IPS-20b (cell line): ENCODE measurements at regions not wholly inside any gene's neighbourhood (a gene's known extent, or its start where the extent isn't known, plus 50 kb on each side); places are given as distances from the start of the nearest gene placed in this dataset.

ENCODE experiments used
- H3K27ac ChIP-seq: one replicate; pipeline ENCODE4 v1.5.1; 2013; ENCODE audit warnings: low read length
- H3K27me3 ChIP-seq: 2 replicates; pipeline ENCODE4 v1.6.1; 2013; ENCODE audit warnings: mild to moderate bottlenecking, low read length, inconsistent platforms; ENCODE audit not compliant: insufficient read depth
- H3K36me3 ChIP-seq: 2 replicates; pipeline ENCODE4 v1.6.1; 2013; ENCODE audit warnings: low read depth, mild to moderate bottlenecking, inconsistent platforms, low read length, moderate library complexity; ENCODE audit not compliant: insufficient read depth
- H3K4me1 ChIP-seq: 2 replicates; pipeline ENCODE4 v1.6.1; 2013; ENCODE audit warnings: mild to moderate bottlenecking, control low read depth, inconsistent platforms, low read length, moderate library complexity; ENCODE audit not compliant: insufficient read depth
- H3K4me3 ChIP-seq: 2 replicates; pipeline ENCODE4 v1.5.1; 2013; ENCODE audit warnings: mild to moderate bottlenecking, low read length, inconsistent platforms
- H3K9ac ChIP-seq: 2 replicates; pipeline ENCODE4 v1.6.1; 2013; ENCODE audit warnings: low read depth, mild to moderate bottlenecking, inconsistent platforms, low read length, moderate library complexity
- H3K9me3 ChIP-seq: 2 replicates; pipeline ENCODE4 v1.6.1; 2013; ENCODE audit warnings: mild to moderate bottlenecking, low read depth, low read length, inconsistent platforms; ENCODE audit not compliant: insufficient read depth

DNA sequence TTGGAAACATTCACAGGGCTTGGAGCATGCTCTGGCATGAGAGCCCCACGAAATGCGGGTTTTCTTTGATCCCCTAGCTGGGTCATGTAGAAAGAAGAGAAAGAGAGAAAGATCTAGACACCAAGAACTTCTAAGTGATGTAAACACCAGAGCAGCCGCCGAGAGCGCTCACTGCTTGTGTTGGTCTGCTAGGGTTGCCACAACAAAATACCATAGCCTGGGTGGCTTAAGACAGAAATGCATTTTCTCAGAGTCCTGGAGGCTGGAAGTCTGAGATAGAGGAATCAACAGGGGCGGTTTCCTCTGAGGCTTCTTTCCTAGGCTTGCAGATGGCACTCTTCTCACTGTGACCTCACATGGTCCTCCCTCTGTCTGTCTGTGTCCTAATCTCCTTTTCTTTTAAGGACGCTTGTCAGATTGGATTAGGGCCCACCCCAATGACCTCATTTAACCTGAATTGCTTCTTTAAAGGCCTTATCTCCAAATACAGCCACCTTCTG lies 139.5 kb downstream of the CYLD start:
- H3K4me3 ChIP-seq: no peak overlapping the region
- no peaks in the 10 kb centered on the region; the same call in 1 of the 2 replicates for H3K27me3 ChIP-seq
- H3K9me3 ChIP-seq: no peaks in the 10 kb centered on the region
- no peak overlapping the region for H3K27ac ChIP-seq
- no peaks in the 10 kb centered on the region for H3K36me3 ChIP-seq
- H3K4me1 ChIP-seq: no peaks in the 10 kb centered on the region; the same call in 1 of the 2 replicates
- H3K9ac ChIP-seq: no peak overlapping the region

DNA sequence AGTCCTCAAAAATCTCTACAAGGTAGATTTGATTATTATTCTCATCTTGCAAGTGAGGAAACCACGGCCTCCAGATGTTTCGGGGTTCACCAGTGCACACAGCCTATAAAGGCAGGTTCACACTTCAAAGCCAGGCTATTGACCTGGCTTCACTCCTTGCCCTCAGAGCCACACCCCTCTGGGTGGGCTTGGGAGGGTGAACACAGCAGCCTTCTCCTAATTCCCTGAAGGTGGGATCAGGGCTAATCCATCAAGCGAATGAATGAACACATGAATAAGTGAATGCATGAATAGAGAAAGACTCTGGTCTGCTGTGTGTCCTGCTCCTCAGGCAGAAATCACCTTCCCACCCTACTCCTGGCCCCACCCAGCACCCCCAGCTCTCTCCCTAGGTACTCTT lies 139.0 kb downstream of the CYLD start:
- Histone ChIP-seq H3K9ac (no peak overlapping the region), H3K36me3 (no peaks in the 10 kb centered on the region), H3K4me3 (no peak overlapping the region), H3K4me1 (no peaks in the 10 kb centered on the region; the same call in 1 of the 2 replicates), H3K27ac (no peak overlapping the region), H3K27me3 (no peaks in the 10 kb centered on the region; the same call in 1 of the 2 replicates), H3K9me3 (no peaks in the 10 kb centered on the region)

DNA sequence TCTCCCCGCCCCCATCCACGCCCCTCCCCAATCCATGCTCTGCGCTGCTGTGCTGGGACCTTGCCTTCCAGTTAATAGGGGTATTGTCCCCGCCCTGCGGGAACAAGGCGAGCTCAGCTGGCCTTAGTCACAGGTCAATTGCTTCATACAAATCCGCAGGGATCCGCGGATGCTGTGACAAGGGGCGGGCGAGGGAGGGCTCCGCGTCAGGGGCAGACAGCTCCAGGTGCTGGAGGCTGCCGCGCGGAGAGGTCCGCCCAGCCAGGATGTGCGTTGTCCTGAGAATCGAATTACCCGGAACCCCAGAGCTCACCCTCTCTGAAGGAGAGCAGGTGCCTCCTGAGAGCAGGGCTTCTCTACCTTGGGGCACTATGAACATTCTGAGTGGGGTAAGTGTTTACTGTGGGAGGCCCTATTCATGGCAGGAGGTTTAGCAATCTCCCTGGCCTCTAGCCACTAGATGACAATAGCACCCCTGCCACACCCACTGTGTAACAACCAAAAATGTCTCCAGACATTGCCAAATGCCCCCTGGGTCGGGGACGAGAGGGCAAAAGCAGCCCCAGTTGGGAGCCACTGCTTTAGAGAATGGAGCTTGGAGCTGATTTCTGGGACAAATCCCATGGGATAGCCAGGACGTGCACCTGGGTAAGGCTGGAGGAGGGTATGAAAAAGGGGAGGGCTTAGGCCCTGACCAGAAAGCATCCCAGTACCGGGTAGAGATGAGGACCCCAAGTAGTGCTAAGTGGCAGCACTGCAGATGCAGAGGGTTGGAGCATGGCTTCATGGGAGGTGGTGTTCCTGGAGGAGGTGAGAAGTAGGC lies 138.2 kb downstream of the CYLD start:
- H3K36me3 ChIP-seq: no peaks in the 10 kb centered on the region
- no peak overlapping the region for H3K9ac ChIP-seq
- H3K4me3 ChIP-seq: peak overlapping the region; percentile 62
- no peaks in the 10 kb centered on the region for H3K9me3 ChIP-seq
- H3K27me3 ChIP-seq: no peaks in the 10 kb centered on the region; the same call in 1 of the 2 replicates
- no peaks in the 10 kb centered on the region; the same call in 1 of the 2 replicates for H3K4me1 ChIP-seq
- no peak overlapping the region for H3K27ac ChIP-seq

DNA sequence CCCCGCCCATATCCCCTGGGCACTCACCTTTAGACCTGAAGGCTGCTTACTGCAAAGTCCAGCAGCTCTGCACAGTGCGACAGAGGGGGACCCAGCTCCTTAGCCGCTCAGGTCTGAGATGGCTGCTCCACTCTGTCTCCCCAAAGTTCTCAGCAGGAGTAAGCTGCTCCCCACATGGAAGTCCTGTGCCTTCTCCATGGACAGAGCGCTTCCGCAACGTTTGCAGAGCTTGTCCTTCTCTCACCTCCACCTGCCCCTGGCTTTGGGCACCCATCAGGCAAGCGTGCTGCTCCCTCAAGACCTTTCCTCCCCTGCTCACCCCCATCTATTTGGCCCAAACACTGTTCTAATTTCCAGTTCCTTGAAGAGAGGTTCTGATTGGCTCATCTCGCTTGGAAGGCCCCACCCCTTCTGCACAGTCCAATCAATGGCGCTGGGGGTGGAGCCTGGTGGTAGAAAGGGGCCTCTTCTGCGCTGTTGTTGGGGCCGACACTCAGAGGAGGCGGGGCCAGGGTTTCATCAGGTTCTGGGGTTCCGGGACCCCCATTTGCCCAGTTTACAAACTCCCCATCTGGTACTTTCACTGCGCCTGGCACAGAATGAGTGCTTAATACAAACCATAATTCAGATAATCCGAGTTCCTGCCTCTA lies 137.2 kb downstream of the CYLD start:
- Histone ChIP-seq H3K27ac (no peak overlapping the region), H3K36me3 (no peaks in the 10 kb centered on the region), H3K9ac (no peak overlapping the region), H3K9me3 (no peaks in the 10 kb centered on the region), H3K4me1 (no peaks in the 10 kb centered on the region; the same call in 1 of the 2 replicates), H3K27me3 (no peaks in the 10 kb centered on the region; the same call in 1 of the 2 replicates), H3K4me3 (peak overlapping the region; percentile 62)

DNA sequence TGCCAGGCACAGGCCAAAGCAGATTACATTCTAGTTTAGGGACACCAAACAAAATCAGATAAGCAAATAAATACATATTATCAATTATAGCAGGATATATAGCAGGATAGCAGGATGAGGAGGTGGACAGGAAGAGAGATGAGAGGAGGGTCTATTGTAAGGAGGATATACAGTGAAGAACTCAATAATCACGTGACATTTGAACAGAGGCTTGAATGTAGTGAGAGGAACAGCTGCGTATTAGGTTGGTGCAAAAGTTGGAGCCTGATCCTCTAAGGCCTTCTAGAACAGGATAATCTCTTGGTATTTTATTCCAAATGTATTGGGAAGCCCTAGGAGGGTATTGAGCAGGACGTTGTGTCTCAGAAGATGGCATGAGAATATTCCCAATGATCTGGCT lies 136.7 kb downstream of the CYLD start:
- no peaks in the 10 kb centered on the region; the same call in 1 of the 2 replicates for H3K27me3 ChIP-seq
- H3K36me3 ChIP-seq: no peaks in the 10 kb centered on the region
- no peaks in the 10 kb centered on the region for H3K9me3 ChIP-seq
- H3K27ac ChIP-seq: no peak overlapping the region
- H3K9ac ChIP-seq: no peak overlapping the region
- no peaks in the 10 kb centered on the region; the same call in 1 of the 2 replicates for H3K4me1 ChIP-seq
- H3K4me3 ChIP-seq: no peak overlapping the region

DNA sequence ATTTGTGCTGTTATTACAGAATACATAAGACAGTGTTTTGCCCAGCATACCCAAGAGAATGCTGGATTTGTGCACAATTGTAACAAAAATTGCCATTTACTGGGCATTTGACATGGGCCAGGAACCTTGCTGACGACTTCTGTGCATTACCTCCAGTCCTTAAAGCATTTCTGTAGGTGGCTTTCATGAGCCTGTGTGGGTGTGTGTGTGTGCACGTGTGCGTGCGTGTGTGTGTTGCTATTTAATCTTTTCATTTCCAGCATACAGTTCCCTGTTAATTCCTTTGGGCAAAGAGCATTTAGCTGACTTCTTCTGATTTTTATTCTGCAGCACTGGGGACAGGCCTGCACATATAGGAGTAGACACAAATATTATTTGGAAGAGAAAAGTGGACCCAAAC lies 134.4 kb downstream of the CYLD start:
- H3K36me3 ChIP-seq: no peaks in the 10 kb centered on the region
- H3K4me1 ChIP-seq: no peaks in the 10 kb centered on the region; the same call in 1 of the 2 replicates
- H3K4me3 ChIP-seq: no peak overlapping the region
- peaks cover 7% of the 10 kb centered on the region; the same call in 1 of the 2 replicates for H3K9me3 ChIP-seq
- no peak overlapping the region for H3K27ac ChIP-seq
- no peaks in the 10 kb centered on the region; the same call in 1 of the 2 replicates for H3K27me3 ChIP-seq
- H3K9ac ChIP-seq: no peak overlapping the region

DNA sequence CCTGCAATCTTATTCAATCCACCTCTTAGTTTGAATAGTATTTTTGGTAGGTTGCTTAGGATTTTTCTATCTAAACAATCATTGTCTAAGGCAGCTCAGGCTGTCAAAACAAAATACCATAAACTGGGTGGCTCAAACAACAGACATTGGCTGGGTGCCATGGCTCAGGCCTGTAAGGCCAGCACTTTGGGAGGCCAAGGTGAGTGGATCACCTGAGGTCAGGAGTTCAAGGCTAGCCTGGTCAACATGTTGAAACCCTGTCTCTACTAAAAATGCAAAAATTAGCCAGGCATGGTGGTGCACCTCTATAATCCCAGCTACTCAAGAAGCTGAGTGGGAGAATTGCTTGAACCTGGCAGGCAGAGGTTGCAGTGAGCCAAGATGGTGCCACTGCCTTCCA lies 126.7 kb downstream of the CYLD start:
- Histone ChIP-seq H3K4me3 (no peak overlapping the region), H3K27ac (no peak overlapping the region), H3K9me3 (peaks cover 7% of the 10 kb centered on the region), H3K36me3 (no peaks in the 10 kb centered on the region), H3K9ac (no peak overlapping the region), H3K4me1 (no peaks in the 10 kb centered on the region), H3K27me3 (no peaks in the 10 kb centered on the region)

DNA sequence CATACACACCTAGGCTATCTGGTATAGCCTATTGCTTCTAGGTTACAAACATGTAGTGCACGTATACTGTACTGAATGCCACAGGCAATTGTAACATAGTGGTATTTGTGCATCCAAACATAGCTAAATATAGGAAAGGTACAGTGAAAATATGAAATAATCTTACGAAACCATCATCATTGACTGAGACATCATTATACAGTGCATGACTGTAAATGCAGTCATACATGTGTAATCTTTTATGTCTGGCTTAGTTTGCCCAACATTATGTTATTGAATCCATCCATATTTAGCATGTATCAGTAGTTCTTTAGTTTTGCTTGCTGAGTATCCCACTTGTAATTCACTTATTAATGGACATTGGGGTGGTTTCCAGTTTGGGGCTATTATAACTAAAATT lies 124.9 kb downstream of the CYLD start:
- Histone ChIP-seq H3K36me3 (no peaks in the 10 kb centered on the region), H3K9me3 (no peaks in the 10 kb centered on the region; the same call in 1 of the 2 replicates), H3K27me3 (no peaks in the 10 kb centered on the region), H3K4me3 (no peak overlapping the region), H3K27ac (no peak overlapping the region), H3K4me1 (peaks cover 2% of the 10 kb centered on the region; the same call in 1 of the 2 replicates), H3K9ac (no peak overlapping the region)

DNA sequence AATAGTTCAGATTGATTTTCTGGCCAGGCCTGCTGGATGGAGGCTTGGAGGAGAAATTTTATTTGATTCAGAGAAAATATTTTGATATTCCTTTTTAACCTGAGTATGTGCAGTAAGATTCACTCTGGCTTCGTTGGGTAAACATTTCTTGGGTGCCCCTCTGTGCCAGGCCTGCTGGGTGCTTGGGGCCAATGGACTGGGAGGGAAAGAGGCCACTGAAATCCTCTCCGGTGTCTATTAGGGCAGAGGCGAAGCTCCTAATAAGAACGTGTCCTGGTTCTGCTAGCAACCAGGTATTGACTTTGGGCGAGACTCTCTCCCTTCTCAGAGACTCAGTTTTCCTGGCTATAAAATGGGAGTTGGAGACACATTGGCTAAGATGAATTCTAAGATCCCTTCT lies 122.5 kb downstream of the CYLD start:
- H3K4me3 ChIP-seq: no peak overlapping the region

DNA sequence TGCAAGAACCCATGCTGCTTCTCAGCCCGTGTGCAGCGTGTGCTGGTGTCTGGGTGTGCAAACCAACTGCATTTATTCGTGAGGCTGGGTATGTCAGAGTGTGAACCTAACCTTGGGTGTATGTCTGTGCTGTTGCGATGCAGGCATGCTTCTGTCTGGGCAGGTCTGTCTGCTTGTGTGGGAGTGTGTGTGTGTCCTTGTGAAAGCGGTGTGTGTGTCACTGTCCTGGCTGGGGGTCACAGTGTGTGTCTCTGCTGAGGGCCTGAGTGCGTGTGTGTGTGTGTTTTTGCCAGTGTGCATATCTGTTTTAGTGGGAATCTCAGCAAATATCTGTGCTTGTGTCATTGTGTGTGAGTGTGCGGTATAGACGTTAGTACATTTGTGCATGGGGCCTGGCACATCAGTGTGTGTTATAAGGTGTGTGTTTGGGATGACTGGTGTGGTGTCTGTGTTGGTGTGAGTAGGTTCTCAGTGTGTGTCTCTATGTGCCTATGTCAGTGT lies 121.8 kb downstream of the CYLD start:
- H3K4me1 ChIP-seq: peaks cover 4% of the 10 kb centered on the region; the same call in 1 of the 2 replicates
- H3K27ac ChIP-seq: no peak overlapping the region
- H3K9ac ChIP-seq: no peak overlapping the region
- H3K4me3 ChIP-seq: no peak overlapping the region
- no peaks in the 10 kb centered on the region for H3K36me3 ChIP-seq
- H3K9me3 ChIP-seq: no peaks in the 10 kb centered on the region; the same call in 1 of the 2 replicates
- no peaks in the 10 kb centered on the region for H3K27me3 ChIP-seq

More for the DNA sequence above, 122.5 kb downstream of the CYLD start:
- Histone ChIP-seq H3K27ac (no peak overlapping the region), H3K4me1 (peaks cover 4% of the 10 kb centered on the region; the same call in 1 of the 2 replicates), H3K36me3 (no peaks in the 10 kb centered on the region), H3K9me3 (no peaks in the 10 kb centered on the region; the same call in 1 of the 2 replicates), H3K9ac (no peak overlapping the region), H3K27me3 (no peaks in the 10 kb centered on the region)

DNA sequence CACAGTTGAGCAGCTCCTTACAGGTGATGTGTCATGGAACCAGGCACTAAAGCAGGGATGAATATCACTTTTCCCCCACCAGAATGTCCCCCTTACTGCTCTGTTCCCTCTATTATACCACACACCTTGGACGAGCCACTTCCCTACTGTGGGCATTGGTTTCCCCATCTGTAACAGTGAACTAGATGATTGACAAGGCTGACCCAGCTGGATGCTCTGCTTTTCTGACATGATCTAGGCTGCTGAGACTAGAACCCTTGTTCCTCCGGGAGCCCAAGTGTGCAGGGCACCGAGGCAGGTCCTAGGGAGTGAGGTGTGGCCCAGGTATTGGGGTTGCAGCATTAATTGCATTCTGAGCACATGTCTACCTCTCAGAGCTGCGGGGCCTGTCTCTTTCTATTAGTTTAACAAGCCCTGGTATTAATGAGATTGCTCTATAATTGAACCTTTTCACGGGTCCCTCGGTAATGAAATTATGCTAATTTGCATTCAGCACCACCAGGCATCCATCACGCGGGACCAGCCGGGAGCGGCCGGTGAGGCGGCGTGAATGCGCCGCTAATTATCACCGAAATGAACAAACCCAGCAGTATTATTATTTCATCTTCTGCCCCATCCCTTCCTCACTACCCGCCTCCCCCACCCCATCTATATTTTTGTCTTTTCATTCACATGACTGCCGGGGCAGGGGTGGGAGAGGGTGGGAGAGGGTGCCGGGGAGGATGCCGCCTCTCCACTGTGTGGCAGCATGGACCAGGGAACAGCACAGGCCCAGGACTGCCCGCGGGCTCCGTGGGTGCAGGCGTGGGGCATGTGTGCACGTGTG lies 121.1 kb downstream of the CYLD start:
- H3K4me3 ChIP-seq: no peak overlapping the region
- H3K9me3 ChIP-seq: no peaks in the 10 kb centered on the region; the same call in 1 of the 2 replicates
- no peaks in the 10 kb centered on the region for H3K36me3 ChIP-seq
- H3K4me1 ChIP-seq: peaks cover 4% of the 10 kb centered on the region; the same call in 1 of the 2 replicates
- no peaks in the 10 kb centered on the region for H3K27me3 ChIP-seq
- no peak overlapping the region for H3K9ac ChIP-seq
- no peak overlapping the region for H3K27ac ChIP-seq
